ENCODE measurements at regions not wholly inside any gene's neighbourhood (a gene's known extent, or its start where the extent isn't known, plus 50 kb on each side); places are given as distances from the start of the nearest gene placed in this dataset.
"Not testable (repeated sequence)": the region's sequence is repeated elsewhere in the genome, so short reads cannot be mapped to it uniquely, and the experiment has no call there.

GRCh38 chr3:23706111-23706510, 99.6 kb upstream of the UBE2E1 start:
- no peak for DNase-seq (ENCODE audit: low read depth in 2 of 2)

- DNase-seq (ENCODE audit: low read depth in 2 of 2) = no peak
Observed at GRCh38 chr3:23709987-23710386, 95.8 kb upstream of the UBE2E1 start.

- DNase-seq (ENCODE audit: low read depth in 2 of 2) = no peak
Observed at GRCh38 chr3:23710555-23710954, 95.2 kb upstream of the UBE2E1 start.

GRCh38 chr3:23711916-23712494, 93.8 kb upstream of the UBE2E1 start:
- DNase-seq (ENCODE audit: low read depth in 2 of 2) = no peak

- no peak for DNase-seq (ENCODE audit: low read depth in 2 of 2)
Observed at GRCh38 chr3:23712656-23713559, 92.8 kb upstream of the UBE2E1 start.

DNA sequence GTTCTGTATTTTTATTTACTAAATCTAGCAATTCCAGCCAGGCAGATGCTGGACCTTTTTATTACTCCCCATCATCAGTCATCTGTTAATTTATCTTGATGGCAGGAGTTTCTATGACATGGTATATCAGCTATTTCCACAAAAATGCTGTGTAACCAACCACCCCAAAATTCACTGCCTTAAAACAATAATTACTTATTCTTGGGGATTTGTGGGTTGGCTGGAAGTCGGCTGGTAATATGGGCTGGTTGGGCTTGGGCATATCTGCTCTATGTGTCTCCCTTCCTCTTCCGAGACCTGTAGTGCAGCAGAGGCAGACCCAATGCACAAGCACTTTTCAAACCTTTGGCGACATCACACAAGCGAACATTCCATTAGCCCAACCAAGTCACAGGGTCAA, 92.1 kb upstream of the UBE2E1 start:
- DNase-seq (ENCODE audit: low read depth in 2 of 2) = no peak

DNA sequence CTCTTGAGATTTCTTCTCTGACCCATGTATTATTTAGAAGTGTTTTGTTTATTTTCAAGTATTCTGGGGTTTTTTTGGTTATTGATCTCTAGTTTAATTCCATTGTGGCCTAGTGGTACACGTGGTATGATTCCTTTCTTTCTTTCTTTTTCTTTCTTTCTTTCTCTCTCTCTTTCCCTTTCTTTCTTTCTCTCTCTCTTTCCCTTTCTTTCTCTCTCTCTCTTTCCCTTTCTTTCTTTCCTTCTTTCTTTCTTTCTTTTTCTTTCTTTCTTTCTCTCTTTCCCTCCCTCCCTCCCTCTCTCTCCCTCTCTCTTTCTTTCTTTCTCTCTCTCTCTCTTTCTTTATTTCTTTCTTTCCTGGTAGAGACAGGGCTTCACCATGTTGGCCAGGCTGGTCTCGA, 85.7 kb upstream of the UBE2E1 start:
- DNase-seq (ENCODE audit: low read depth in 2 of 2) = no peak

- DNase-seq (ENCODE audit: low read depth in 2 of 2) = no peak
Observed at GRCh38 chr3:23720885-23721284, 84.9 kb upstream of the UBE2E1 start.

GRCh38 chr3:23723141-23723540, 82.6 kb upstream of the UBE2E1 start:
- no peak for DNase-seq (ENCODE audit: low read depth in 2 of 2)

- DNase-seq (ENCODE audit: low read depth in 2 of 2) = no peak
Observed at GRCh38 chr3:23723930-23724329, 81.8 kb upstream of the UBE2E1 start.

- DNase-seq (ENCODE audit: low read depth in 2 of 2) = no peak
Observed at GRCh38 chr3:23726811-23727548, 78.8 kb upstream of the UBE2E1 start.

- no peak for DNase-seq (ENCODE audit: low read depth in 2 of 2)
Observed at GRCh38 chr3:23728601-23729117, 77.1 kb upstream of the UBE2E1 start.

DNA sequence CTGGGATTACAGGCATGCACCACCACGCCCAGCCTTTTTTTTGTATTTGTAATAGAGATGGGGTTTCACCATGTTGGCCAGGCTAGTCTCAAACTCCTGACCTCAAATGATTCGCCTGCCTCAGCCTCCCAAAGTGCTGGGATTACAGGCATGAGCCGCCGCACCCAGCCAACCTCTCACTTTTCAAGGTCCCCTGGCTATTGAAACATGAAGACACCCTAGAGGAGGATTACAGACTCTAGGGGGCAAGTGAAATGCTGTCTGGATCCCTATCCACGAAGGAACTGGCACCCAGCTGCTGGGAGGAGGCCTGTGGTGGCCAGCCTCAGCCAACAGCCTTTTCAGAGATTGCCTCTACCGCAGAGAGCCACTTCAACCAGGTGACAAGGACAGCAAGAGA, 76.4 kb upstream of the UBE2E1 start:
- not testable (repeated sequence) for DNase-seq (ENCODE audit: low read depth in 2 of 2)

DNA sequence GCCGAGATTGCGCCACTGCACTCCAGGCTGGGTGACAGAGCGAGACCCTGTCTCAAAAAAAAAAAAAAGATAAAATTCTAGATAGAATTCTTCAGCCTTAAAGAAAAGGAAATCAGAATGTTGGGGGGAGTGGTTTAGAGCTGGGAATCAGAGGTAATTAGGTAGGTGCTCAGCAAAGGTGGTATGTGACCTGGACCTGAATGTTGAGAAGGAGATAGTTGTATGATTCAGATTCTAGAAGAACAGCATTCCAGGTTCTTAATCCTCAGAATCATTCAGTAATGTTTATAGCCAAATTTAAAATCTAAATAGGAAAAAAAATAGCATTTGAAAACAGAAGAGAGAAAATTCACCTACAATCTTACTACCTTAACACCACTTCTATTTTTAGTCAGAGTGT, 71.3 kb upstream of the UBE2E1 start:
- no peak for DNase-seq (ENCODE audit: low read depth in 2 of 2)

DNA sequence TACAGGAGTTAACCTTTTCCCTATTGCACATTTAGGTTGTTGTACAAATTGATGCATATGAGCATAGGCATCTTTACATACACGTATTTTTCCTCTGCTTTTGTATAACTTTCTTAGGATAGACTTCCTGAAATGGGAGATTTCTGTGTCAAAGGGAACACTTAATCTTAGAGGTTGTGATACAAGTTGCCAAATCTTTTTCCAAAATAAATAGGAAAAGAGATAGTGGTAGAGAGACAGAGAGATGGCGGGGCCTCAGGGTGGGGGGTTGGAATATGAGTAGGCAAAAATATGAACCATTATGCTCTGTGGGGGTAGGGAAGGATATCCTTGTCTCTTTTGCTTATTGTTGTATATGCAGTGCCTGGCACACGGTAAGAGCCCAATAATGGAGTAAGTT, 70.7 kb upstream of the UBE2E1 start:
- DNase-seq (ENCODE audit: low read depth in 2 of 2) = no peak

- no peak for DNase-seq (ENCODE audit: low read depth in 2 of 2)
Observed at GRCh38 chr3:23735535-23736326, 70.0 kb upstream of the UBE2E1 start.

DNA sequence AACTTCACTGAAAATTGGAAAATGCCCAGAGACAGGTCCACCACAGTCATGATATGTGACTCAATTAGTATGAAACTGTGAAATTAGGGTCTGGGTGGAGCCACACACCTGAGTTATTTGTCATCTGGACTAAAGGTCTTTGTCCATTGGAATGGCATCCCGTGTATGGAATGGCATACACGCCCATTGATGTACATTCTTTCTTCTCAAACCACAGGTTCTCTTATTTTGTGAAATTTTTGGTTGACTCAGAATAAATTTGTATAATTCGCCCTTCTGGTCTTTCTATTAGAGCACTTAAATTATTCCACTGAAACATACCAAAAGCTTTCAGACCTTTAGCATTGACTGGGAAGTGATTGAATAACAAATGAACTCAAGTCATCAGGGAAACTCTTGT, 66.8 kb upstream of the UBE2E1 start:
- no peak for DNase-seq (ENCODE audit: low read depth in 2 of 2)

DNA sequence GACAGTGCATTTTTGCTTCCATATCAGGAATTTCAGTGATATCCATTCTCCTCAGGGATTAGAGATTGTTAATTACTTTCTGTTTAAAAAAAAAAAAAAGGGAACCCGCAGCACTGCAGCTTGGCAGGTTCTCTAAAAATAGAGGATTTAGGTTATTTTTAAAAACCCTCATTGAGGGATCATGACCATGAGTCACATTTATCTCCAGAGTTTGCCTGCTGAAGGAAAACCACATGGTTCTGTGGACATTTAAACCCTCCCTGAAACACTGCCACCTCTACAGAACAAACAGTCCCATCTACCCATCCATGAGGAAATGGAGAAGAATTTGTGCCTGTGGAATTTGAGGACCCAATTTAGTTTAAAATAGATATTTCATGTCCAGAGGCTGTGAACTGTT, 66.2 kb upstream of the UBE2E1 start:
- DNase-seq (ENCODE audit: low read depth in 2 of 2) = no peak

- DNase-seq (ENCODE audit: low read depth in 2 of 2) = peak in 1 of 2 donors; percentile 36
Observed at GRCh38 chr3:23740517-23740965, 65.2 kb upstream of the UBE2E1 start.

GRCh38 chr3:23741036-23741706, 64.6 kb upstream of the UBE2E1 start:
- DNase-seq (ENCODE audit: low read depth in 2 of 2) = no peak
